SK-N-MC (cell line): ENCODE measurements at regions not wholly inside any gene's neighbourhood (a gene's known extent, or its start where the extent isn't known, plus 50 kb on each side); places are given as distances from the start of the nearest gene placed in this dataset.

Source experiments
- EZH2 ChIP-seq: fragments of 200-600 bp; sonication (generic); IDR thresholded peaks from one replicate; pipeline ENCODE4 v1.6.1; 2017; ENCODE audit warnings: antibody characterized with exemption
- FOXP2 ChIP-seq: optimal IDR thresholded peaks from 2 replicates; pipeline ENCODE3; 2011; ENCODE audit warnings: mild to moderate bottlenecking, moderate library complexity; ENCODE audit not compliant: insufficient read depth; ENCODE audit errors: extremely low read length, control extremely low read depth
- POLR2AphosphoS5 ChIP-seq: IDR thresholded peaks from 2 replicates; pipeline ENCODE4 v1.6.1; 2012; ENCODE audit warnings: mild to moderate bottlenecking, low read depth, low read length, borderline replicate concordance

DNA sequence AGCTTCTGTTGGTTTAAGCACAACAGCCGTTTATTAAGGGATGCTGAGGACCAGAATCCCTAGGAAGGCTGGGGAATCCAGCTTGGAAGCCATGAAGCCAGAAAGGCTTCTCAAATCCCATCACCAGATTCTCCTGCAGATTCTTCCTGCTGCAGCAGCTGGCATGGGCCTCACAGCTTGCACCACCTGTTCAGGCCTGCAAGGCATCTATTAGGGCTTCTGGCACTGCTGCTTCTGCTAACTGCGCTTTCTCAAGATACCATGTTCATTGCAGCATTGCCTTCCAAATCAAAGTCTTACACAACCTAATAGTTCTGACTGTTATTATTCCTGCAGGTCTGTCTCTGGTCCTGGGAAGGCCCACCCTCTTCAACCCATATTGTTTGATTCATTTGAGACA is 51.2 kb upstream of the ZNF366 start:
- TF ChIP-seq EZH2 (no peak), POLR2AphosphoS5 (no peak), FOXP2 (no peak)
